Esophagus muscularis mucosa (tissue), 4 donors: ENCODE measurements at regions not wholly inside any gene's neighbourhood (a gene's known extent, or its start where the extent isn't known, plus 50 kb on each side); places are given as distances from the start of the nearest gene placed in this dataset.

Source experiments
- CTCF ChIP-seq, 3 experiments: fragments of 200-600 bp in 2 of 3; fragments of 450-650 bp in 1 of 3; sonication (generic) in 2 of 3; IDR thresholded peaks; one replicate each; pipeline ENCODE4 v1.5.1; 2017 to 2019; ENCODE audit warnings: antibody characterized with exemption in 3 of 3, mild to moderate bottlenecking in 2 of 3, moderate library complexity in 1 of 3
- EP300 ChIP-seq: sonication (generic); formaldehyde crosslinking; IDR thresholded peaks from one replicate; pipeline ENCODE4 v1.6.1; 2017; ENCODE audit warnings: antibody characterized with exemption
- POLR2AphosphoS5 ChIP-seq, 2 donors: sonication (generic); formaldehyde crosslinking; IDR thresholded peaks; one replicate each; pipeline ENCODE4 v1.6.1; 2017; ENCODE audit warnings: antibody characterized with exemption in 2 of 2

GRCh38 chr18:10063489-10063888 lies 149.7 kb downstream of the VAPA start:
- no peak for TF ChIP-seq EP300
- TF ChIP-seq CTCF (IDR thresholded peaks at IDR 0.05) = no peak
- TF ChIP-seq POLR2AphosphoS5 (IDR thresholded peaks at IDR 0.05) = no peak
